Esophagus muscularis mucosa (tissue), 4 donors: ENCODE measurements at regions not wholly inside any gene's neighbourhood (a gene's known extent, or its start where the extent isn't known, plus 50 kb on each side); places are given as distances from the start of the nearest gene placed in this dataset.

Source experiments
- DNase-seq: peaks from one replicate; pipeline ENCODE4 v3.0.0-alpha.2; 2017; ENCODE audit errors: extremely low spot score
- H3K27ac ChIP-seq, 4 donors: fragments of 200-600 bp; sonication (generic); replicated peaks in 1 of 4; 1 replicate in 3 of 4; 2 replicates in 1 of 4; pipeline ENCODE4 v1.5.1; 2016 to 2019; ENCODE audit warnings: mild to moderate bottlenecking in 1 of 4
- H3K27me3 ChIP-seq, 4 donors: fragments of 200-600 bp; sonication (generic); one replicate each; pipeline versions ENCODE4 v1.5.1 to v1.6.0; 2016 to 2019
- H3K36me3 ChIP-seq, 4 donors: fragments of 200-600 bp; sonication (generic); one replicate each; pipeline ENCODE4 v1.5.1; 2016 to 2019
- H3K4me1 ChIP-seq, 4 donors: fragments of 200-600 bp; sonication (generic); one replicate each; pipeline ENCODE4 v1.5.1; 2016 to 2019
- H3K4me3 ChIP-seq, 4 donors: fragments of 200-600 bp; sonication (generic); 1 replicate in 2 of 4; 2 replicates in 2 of 4; pipeline ENCODE4 v1.5.1; 2016 to 2019; ENCODE audit warnings: mild to moderate bottlenecking in 4 of 4, moderate library complexity in 1 of 4
- H3K9me3 ChIP-seq, 4 donors: fragments of 200-600 bp; sonication (generic); 1 replicate in 3 of 4; 2 replicates in 1 of 4; pipeline ENCODE4 v1.5.1; 2016 to 2019
- EP300 ChIP-seq: sonication (generic); formaldehyde crosslinking; IDR thresholded peaks from one replicate; pipeline ENCODE4 v1.6.1; 2017; ENCODE audit warnings: antibody characterized with exemption
- POLR2A ChIP-seq: fragments of 450-650 bp; IDR thresholded peaks from one replicate; pipeline ENCODE4 v1.6.1; 2017; ENCODE audit warnings: antibody characterized with exemption, moderate library complexity, mild to moderate bottlenecking, low read depth
- POLR2AphosphoS5 ChIP-seq, 2 donors: sonication (generic); formaldehyde crosslinking; IDR thresholded peaks; one replicate each; pipeline ENCODE4 v1.6.1; 2017; ENCODE audit warnings: antibody characterized with exemption in 2 of 2
- WGBS: methylation state at CpG from one replicate; pipeline ENCODE4 v1.1.5; 2018; 5-methylcytosine and 5-hydroxymethylcytosine counted together
- intact Hi-C: fragments of 100-400 bp; cut with DNase I; formaldehyde crosslinking; loops from one replicate; pipeline ENCODE4 v1.15.1; 2023
- TF ChIP-seq, protein P1 (sequence below), 3 experiments: fragments of 200-600 bp in 2 of 3; fragments of 450-650 bp in 1 of 3; sonication (generic) in 2 of 3; IDR thresholded peaks; one replicate each; pipeline ENCODE4 v1.5.1; 2017 to 2019; ENCODE audit warnings: antibody characterized with exemption in 3 of 3, mild to moderate bottlenecking in 2 of 3, moderate library complexity in 1 of 3

DNA sequence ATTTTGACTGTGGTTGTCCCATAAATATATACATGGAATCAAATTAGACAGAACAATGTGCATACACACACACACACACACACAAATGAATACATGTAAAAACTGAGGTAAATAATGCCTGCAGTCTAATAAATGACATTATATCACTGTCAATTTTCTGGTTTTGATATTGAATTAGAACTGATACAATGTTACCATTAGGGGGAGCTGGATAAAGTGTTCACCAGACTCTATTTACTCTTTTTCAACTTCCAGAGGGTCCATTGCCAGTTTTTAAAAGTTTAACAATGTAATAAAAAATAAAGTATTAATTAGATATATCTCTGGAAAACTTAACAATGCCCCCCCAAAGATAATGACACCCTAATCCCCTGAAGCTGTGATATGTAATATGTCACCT is 1666.8 kb upstream of the TMEFF2 start:
- intact Hi-C loops = no loop called here
- H3K36me3 ChIP-seq = no peaks in the 10 kb centered on the region
- no peaks in the 10 kb centered on the region for H3K27me3 ChIP-seq

DNA sequence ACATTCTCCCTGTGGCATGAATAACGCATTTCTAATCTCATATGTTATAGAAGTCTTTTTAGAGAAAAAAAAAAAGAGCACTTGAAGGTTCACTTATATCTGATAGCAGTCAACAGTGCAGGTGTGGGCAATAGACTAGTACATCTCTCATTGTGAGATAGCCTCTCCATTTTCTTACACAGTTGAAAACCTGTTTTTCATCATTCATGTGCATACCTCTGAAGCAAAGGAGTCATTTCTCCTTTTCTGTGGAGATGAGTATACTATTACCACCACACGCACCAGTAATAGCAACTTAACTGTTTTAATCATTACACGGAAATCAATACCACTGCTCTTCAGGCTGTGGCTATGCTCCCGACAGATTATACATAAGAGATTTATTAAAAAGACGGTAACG is 1653.3 kb upstream of the TMEFF2 start:
- no peak overlapping the region for H3K4me3 ChIP-seq
- TF ChIP-seq POLR2A (no peak), EP300 (no peak), POLR2AphosphoS5 (IDR thresholded peaks at IDR 0.05) (no peak)
- TF ChIP-seq, protein P1, sequence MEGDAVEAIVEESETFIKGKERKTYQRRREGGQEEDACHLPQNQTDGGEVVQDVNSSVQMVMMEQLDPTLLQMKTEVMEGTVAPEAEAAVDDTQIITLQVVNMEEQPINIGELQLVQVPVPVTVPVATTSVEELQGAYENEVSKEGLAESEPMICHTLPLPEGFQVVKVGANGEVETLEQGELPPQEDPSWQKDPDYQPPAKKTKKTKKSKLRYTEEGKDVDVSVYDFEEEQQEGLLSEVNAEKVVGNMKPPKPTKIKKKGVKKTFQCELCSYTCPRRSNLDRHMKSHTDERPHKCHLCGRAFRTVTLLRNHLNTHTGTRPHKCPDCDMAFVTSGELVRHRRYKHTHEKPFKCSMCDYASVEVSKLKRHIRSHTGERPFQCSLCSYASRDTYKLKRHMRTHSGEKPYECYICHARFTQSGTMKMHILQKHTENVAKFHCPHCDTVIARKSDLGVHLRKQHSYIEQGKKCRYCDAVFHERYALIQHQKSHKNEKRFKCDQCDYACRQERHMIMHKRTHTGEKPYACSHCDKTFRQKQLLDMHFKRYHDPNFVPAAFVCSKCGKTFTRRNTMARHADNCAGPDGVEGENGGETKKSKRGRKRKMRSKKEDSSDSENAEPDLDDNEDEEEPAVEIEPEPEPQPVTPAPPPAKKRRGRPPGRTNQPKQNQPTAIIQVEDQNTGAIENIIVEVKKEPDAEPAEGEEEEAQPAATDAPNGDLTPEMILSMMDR (IDR thresholded peaks at IDR 0.05) = no peak
- no peaks in the 10 kb centered on the region for H3K27me3 ChIP-seq
- DNase-seq = no peak
- intact Hi-C loops = no loop called here
- H3K36me3 ChIP-seq = no peaks in the 10 kb centered on the region
- no peaks in the 10 kb centered on the region for H3K4me1 ChIP-seq
- H3K9me3 ChIP-seq = no peaks in the 10 kb centered on the region
- no peak overlapping the region for H3K27ac ChIP-seq
- 93% methylated on average over 6 of the region's 6 CpGs for WGBS

More for the DNA sequence above, 1666.8 kb upstream of the TMEFF2 start:
- Histone ChIP-seq H3K27ac (no peak overlapping the region), H3K4me1 (no peaks in the 10 kb centered on the region), H3K9me3 (no peaks in the 10 kb centered on the region), H3K4me3 (no peak overlapping the region)
- TF ChIP-seq EP300 = no peak
- no peak for TF ChIP-seq POLR2A
- no peak for TF ChIP-seq POLR2AphosphoS5 (IDR thresholded peaks at IDR 0.05)
- TF ChIP-seq, protein P1 (IDR thresholded peaks at IDR 0.05) = no peak
- DNase-seq = no peak

GRCh38 chr2:193847130-193847529 is 1652.4 kb upstream of the TMEFF2 start:
- H3K27me3 ChIP-seq = no peaks in the 10 kb centered on the region
- H3K27ac ChIP-seq = no peak overlapping the region
- no peaks in the 10 kb centered on the region for H3K9me3 ChIP-seq
- DNase-seq = no peak
- WGBS = 51% methylated on average over 3 of the region's 3 CpGs
- H3K36me3 ChIP-seq = no peaks in the 10 kb centered on the region
- H3K4me3 ChIP-seq = no peak overlapping the region
- no peaks in the 10 kb centered on the region for H3K4me1 ChIP-seq
- intact Hi-C loops = no loop called here
- TF ChIP-seq, protein P1 (IDR thresholded peaks at IDR 0.05) = no peak
- TF ChIP-seq EP300 (no peak), POLR2A (no peak), POLR2AphosphoS5 (IDR thresholded peaks at IDR 0.05) (no peak)

DNA sequence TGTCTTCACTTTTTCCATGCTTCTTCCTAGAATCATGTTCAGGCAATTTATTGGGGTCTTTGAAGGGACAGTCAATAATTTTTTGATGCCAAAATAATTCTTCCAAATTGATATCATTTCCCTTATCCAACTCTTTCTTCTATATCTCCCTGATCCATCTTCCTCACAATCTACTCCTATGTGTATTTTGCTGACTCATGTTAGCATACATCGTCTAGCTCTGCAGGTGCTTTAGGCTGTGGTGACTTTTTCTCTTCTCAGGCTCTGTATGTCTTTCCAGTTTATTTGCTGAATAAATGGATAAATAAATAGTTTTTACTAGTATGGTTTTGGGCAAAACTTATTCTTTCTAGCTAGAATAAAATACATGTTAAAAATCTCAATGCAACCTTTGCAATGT is 1650.9 kb upstream of the TMEFF2 start:
- Histone ChIP-seq H3K4me3 (no peak overlapping the region), H3K4me1 (no peaks in the 10 kb centered on the region), H3K9me3 (no peaks in the 10 kb centered on the region), H3K27me3 (no peaks in the 10 kb centered on the region), H3K27ac (no peak overlapping the region), H3K36me3 (no peaks in the 10 kb centered on the region)
- TF ChIP-seq, protein P1 (IDR thresholded peaks at IDR 0.05) = no peak
- TF ChIP-seq POLR2A (no peak), POLR2AphosphoS5 (IDR thresholded peaks at IDR 0.05) (no peak), EP300 (no peak)
- intact Hi-C loops = no loop called here
- DNase-seq = no peak
- WGBS = 79% methylated on average over 1 of the region's 1 CpG

DNA sequence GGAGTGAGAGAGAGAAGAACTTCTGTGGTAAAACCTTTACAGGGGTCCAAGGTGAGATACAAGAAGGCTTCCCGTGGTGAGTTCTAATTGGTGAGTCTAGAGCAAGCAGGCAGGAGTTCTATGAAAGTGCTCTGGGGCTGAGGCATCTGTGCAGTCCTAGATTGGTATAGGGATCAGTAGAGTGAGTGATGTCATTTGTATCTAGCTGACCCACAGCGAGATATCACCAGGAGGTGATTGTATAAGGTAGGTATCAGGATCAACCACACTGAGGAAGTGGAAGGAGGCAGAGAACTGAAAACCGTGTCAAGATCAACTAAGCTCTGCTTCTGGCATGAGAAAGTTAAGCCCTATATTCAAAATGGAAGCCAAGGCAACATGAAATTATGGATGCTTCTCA is 1648.9 kb upstream of the TMEFF2 start:
- Histone ChIP-seq H3K27me3 (no peaks in the 10 kb centered on the region), H3K9me3 (no peaks in the 10 kb centered on the region), H3K36me3 (no peaks in the 10 kb centered on the region), H3K27ac (no peak overlapping the region), H3K4me3 (no peak overlapping the region), H3K4me1 (no peaks in the 10 kb centered on the region)
- TF ChIP-seq POLR2A (no peak), EP300 (no peak), POLR2AphosphoS5 (IDR thresholded peaks at IDR 0.05) (no peak)
- TF ChIP-seq, protein P1 (IDR thresholded peaks at IDR 0.05) = no peak
- 90% methylated on average over 3 of the region's 3 CpGs for WGBS
- intact Hi-C loops = no loop called here
- DNase-seq = no peak
